ENCODE measurements at regions not wholly inside any gene's neighbourhood (a gene's known extent, or its start where the extent isn't known, plus 50 kb on each side); places are given as distances from the start of the nearest gene placed in this dataset.

- TF ChIP-seq CTCF (IDR thresholded peaks at IDR 0.05 in 2 of 3, conservative IDR thresholded peaks at IDR 0.05 in 1 of 3; ENCODE audit: borderline replicate concordance in 1 of 3, insufficient read depth in 1 of 3, low read depth in 2 of 3, low read length in 2 of 3) (no peak), POLR2AphosphoS5 (IDR thresholded peaks at IDR 0.05; ENCODE audit: low read depth, low read length) (no peak), SIN3A (IDR thresholded peaks at IDR 0.05; ENCODE audit: low read depth) (no peak), POLR2A (IDR thresholded peaks at IDR 0.05; ENCODE audit: borderline replicate concordance, extremely low read depth, insufficient read depth, insufficient read length) (no peak), ZFX (IDR thresholded peaks at IDR 0.05) (no peak), EZH2 (IDR thresholded peaks at IDR 0.05) (no peak), EGR1 (IDR thresholded peaks at IDR 0.05; ENCODE audit: low read depth) (no peak), YY1 (IDR thresholded peaks at IDR 0.05; ENCODE audit: extremely low read depth, insufficient replicate concordance, low read depth, low read length) (no peak), SRF (IDR thresholded peaks at IDR 0.05; ENCODE audit: low read depth) (no peak), CEBPB (IDR thresholded peaks at IDR 0.05; ENCODE audit: low read depth) (no peak), RAD21 (IDR thresholded peaks at IDR 0.05; ENCODE audit: low read depth) (no peak), TCF7L2 (IDR thresholded peaks at IDR 0.05; ENCODE audit: borderline replicate concordance, extremely low read depth, insufficient read depth, insufficient read length) (no peak)
- TF ChIP-seq, protein P1, sequence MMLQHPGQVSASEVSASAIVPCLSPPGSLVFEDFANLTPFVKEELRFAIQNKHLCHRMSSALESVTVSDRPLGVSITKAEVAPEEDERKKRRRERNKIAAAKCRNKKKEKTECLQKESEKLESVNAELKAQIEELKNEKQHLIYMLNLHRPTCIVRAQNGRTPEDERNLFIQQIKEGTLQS (IDR thresholded peaks at IDR 0.05) = no peak
- TF ChIP-seq, protein P2, sequence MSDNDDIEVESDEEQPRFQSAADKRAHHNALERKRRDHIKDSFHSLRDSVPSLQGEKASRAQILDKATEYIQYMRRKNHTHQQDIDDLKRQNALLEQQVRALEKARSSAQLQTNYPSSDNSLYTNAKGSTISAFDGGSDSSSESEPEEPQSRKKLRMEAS (IDR thresholded peaks at IDR 0.05) = no peak
Measured at GRCh38 chr6:97629180-97629579, 346.2 kb upstream of the MMS22L start.

Data from HCT116 (cell line).